Fibroblast of peridontal ligament (primary cell): ENCODE measurements at regions not wholly inside any gene's neighbourhood (a gene's known extent, or its start where the extent isn't known, plus 50 kb on each side); places are given as distances from the start of the nearest gene placed in this dataset.

Experiments
- DNase-seq: peaks from one replicate; pipeline ENCODE4 v3.0.0-alpha.2; 2010; ENCODE audit errors: extremely low read depth

DNA sequence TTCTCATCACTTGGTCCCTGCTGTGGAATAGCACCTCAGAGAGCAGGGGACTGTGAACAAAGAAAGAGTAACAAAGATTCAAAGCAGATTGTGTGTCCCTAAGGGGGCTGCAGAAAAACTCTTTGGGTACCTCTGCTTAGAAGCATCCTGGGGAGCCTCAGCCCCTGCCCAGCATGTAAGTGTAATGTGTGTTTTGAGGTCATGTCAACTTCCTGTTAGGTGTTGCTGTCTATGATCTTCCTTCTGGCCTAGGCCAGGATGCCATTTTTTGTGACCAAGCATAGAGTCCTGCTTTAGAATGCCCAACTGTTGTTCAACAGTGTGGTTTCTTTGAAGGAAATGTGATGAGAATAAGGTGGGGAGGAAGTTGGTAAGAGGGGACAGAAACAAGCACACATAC is 77.1 kb upstream of the BCL6 start:
- DNase-seq, result no peak

DNA sequence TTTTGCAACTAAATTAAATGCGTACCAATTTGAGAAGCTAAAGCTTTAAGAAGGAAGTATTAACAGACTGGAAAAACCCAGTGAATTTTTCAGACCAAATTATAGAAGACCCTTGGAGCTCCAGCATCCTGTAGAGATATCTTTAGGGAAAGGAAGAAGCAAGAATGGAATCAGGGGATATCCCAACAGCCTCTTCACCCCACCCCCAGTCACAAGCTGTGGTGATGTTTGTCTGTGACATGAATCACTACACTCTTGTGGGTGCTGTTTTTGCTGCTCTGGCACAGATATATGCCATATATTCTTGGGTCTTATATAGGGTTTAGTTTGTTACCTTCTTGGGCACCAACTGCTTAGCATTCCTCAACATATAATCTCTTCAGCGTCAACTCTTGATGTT is 78.5 kb upstream of the BCL6 start:
- DNase-seq, result no peak

DNA sequence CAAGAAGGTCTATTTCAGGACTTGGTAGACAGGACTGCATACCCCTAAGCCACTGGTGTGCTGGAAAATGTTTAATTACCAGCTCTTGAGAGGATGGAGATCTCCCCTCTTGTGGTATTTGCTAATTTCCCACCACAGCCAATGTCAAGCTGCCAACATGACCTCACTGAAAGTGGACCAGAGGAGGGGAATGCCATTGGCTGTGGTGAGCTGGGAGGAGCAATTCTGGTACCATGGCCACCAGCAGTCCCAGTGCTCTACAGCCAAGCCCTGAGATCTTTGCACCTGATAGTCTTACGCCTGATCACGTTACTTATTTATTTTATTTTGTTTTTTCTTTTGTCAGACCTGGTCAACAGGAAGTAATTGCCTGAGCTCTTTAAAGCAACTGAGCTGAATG is 82.5 kb upstream of the BCL6 start:
- no peak for DNase-seq

DNA sequence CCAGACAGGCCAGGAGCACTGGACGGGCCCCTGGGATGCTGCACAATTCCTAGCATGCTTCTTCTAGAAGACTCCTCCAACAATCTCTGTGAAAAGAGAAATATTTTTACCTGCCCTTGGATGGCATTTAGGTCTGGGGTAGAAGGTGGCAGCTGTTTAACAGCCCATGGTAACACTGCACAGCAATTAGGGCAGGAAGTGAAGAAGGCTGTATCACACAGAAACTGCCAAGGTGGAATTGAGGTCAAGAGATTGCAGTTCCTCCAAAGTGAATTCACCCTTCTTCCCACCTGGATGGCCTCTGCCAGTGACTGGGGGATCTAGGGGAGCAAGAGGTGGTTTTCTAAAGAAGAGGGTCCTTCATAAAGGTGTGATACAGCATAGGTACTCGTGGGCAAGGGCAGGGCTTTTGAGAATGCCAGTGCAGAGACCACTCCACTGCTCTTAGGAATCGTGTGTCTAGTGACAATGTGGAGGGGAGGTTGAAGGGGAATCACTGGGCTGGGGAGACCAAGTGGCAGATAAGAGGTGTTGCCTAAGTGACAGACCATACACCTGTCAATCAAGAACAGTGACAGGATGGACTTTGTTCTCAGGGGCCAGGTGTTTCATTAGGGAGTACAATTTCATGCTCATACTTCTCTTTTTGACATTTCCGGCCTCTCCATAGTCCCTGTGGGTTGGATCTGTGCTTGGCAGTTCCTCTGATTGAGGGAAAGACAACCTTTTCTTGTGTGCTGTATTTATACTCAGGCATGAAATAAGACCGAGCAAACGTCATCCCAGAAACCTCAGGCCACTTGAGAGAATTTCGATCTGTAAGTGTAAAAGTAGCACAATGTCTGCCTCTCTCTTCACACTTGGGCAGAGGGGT is 83.5 kb upstream of the BCL6 start:
- DNase-seq, result no peak

DNA sequence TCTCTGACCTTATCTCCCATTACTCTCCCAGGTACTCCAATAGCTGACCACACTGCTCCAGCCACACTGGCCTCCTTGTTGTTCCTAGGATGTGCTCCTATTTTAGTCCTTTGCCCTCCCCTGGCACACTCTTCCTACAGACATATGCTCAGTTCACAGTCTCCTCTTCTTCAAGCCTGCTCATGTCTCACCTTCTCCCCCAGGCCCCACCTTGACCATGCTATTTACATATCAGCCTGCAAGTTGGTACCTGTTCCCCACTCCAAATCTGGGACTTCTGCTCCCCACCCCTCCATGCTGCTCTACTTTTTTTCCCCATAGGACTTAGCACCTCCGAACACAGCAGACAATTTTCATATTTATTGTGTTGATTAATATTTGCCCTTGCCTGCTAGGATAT is 84.9 kb upstream of the BCL6 start:
- DNase-seq, result no peak

DNA sequence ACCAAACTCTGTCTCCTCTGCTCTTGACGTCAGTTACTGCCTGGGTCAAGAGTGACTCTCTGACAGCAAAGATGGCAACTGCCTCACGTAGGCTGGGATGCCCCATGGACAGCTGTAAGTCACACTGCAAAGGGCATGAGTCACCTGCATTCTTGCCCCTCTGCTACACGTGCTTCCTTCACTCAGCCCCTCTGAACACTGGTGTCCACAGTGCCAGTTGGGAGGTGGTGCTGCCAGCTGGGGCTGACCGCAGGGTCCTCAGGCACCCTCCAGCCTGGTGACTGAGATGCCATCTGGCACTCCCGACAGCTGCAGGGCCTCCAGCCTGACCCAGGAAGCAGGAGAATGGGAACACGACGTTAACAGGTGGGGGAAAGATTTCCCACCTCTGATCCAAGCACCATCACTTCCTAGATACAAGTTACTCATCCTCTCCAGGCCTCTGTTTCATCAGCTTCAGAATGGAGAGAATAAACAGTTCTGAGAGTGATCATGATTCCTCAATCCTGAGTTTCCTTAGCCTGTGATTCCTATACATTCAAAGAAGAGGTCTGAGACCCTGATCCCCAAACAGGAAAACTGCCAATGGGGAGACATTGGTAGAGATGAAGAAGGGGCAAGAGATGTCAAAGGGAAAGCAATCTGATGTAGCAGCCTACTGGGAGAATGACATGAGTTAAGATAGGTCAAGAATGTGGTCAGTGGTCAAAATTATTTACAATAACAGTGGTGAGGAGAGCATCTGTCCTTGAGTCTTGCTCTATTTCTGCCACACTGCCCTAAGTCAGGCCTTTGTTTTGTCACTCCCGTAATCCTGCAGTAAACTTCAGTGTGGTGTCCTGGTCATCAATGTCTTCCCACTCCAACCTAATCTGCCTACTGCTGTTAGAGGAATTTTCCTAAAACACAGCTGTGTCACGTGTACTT is 86.1 kb upstream of the BCL6 start:
- no peak for DNase-seq

DNA sequence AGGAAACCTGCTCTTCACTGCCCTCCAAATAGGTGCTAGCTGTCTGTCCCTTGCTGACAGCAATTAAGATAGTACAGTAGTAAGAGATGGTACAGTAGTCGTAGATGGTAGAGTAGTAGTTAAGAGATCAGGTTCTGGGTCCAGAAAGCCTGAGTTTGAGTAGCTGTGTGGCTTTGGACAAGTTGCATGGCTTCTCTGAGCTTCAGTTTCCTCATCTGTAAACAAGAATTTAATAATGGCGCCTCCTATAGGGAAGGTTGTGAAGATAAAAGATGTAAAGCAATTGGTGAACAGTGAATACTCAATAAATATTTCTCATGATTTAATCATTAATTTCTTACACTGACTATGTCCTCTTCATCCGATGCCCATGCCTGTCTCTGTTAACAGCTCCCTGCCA is 86.9 kb upstream of the BCL6 start:
- no peak for DNase-seq

DNA sequence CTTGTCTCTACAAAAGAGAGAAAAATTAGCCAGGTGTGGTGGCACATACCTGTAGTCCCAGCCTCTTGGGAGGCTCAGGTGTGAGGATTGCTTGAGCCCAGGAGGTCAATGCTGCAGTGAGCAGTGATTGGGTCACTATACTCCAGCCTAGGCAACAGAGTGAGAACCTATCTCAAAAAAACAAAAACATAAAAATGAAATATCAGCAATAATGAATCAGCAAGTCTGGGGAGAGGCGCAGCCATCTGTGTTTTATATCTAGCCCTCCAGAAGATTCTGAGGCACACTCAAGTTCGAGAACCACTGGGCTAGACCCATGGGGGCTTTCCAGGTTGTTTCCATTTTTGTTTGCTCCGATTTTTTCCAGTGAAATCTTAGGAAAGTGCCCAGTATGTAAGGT is 88.1 kb upstream of the BCL6 start:
- DNase-seq, result no peak

DNA sequence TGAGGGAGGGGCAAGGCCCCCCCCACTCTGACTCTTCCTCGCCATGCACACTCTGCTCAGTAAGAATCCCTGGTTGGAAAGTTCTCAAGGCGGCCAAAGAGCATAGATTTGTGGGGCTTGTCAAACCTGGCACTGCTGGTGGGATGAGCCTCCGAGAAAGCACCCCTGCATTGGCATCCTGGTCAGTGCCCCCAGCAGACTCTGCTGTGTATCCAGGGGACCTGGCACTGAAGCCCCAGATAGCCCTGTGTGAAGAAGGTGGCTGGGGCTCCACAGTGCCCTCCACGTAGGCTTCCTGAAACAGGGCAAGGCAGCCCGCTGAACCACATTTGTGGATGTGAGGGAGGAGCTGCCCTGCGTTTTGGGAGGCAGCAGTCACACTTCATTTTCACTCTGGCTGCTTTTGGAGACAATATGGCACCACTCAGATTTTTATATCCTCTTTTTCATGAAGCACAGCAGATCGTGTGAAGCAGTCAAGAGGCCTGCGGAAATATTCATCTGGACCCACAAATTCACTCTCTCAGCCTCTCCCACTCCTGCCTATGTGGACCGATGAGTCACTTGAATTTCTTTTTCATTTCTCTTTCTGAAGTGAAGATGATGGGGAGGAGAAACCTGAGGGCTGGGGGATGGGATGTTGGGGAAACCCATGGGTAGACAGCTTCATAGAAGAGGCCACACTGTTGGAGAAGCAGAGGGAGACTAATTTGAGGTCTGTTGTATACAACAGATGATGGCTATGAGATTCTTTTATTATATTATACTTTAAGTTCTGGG is 88.7 kb upstream of the BCL6 start:
- DNase-seq, result no peak

DNA sequence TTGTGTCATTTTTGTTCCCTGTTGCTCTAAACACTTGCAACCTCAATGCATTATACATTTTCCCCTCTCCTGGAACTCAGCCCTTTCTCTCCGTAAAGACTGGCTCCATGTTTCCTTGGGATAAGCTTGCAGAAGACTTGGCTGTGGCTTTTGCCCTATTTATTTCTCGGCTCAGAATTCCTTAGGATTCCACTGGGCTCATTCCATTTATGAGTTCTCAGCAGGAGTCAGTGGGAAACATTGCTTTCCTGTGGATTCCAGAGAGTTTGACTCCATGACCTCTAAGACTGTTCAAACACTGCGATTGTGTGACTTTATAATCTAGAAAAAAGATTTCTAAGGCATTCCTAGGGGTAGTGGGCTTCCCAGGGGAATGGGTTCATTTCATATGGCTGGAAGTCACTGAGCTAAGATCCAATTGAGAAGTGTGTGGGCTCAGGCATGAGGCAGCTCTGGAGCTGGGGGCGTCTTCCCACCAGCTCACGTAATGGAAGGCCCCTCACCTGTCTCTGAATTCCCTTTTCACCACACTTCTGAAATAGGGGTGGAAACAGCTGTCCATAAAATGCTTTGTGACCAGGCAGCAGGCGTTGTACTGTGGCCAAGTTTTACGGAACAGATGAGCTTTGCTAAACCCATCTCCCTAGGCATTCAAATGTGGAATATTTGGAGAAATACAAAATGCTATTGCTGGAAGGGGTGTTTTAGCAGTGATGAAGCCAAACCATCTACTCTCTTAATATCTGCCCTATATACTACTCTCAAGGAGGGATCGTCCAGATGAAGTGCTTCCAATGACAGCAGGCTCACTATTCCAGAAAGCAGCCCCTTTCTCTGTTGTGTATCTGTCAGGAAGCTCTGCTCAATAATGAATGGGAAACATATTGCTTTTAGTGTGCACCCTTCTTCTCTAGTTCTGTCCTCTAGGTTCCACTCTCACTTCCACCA is 91.8 kb upstream of the BCL6 start:
- peak; percentile 58 for DNase-seq

DNA sequence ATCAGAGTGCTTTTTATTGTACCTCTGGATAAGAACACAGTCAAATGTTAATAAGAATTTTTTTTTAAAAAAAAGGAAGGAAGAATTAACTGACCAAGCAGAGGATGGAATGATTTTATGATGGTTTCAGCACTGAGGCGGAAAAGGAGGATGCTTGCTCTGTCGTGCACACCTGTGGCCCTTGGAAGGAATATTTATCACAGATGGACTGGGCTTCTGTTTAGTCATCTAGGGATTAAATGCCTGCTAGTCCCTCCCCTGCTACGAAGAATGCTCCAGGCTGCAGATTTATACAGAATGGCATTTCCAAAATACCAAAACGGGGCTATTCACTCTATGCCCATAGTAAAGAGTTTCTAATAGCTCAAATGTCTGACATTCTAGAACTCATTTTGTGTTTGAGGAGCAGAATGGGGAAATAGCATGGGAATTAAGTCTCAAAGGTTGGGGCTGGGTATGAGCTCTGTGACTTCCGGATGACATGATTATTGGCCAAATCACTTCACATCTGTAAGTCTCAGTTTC is 92.8 kb upstream of the BCL6 start:
- DNase-seq, result no peak

DNA sequence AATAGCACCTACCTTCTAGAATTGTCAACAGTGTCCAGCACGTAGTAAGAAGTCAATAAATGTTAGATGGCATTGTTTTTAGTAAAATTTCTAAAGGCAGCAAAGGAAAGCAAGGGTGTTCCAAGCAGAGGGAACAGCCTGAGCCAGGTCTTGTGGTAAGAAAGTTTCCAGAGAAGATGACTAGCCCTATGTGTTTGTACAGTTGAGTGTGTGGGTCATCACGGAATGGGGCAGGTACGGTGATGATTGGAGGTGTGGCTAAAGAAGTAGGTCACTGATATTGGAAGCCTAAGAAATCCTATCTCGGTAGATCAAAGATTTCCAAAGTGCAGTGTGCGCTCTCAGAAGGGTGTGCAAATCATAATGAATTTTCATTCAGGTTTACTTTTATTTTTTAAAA is 94.2 kb upstream of the BCL6 start:
- DNase-seq, result no peak

DNA sequence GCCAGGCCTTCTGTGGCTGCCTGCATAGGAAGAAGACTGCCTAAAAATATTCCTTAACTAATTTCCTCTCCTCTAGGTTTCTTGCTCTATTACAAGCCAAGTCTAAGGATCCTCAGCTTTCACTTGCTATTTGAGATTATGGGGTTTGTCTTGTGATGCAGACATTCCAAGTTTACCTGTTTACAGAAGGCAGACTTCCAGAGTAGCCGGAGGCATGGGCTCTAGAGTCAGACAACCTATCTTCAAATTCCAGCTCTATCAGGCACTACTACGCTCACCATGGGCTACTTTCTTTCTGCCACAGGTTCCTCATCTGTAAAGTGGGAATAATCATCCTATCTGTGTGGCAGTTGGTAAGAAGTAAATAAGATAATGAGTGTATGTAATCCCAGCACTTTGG is 95.6 kb upstream of the BCL6 start:
- no peak for DNase-seq

DNA sequence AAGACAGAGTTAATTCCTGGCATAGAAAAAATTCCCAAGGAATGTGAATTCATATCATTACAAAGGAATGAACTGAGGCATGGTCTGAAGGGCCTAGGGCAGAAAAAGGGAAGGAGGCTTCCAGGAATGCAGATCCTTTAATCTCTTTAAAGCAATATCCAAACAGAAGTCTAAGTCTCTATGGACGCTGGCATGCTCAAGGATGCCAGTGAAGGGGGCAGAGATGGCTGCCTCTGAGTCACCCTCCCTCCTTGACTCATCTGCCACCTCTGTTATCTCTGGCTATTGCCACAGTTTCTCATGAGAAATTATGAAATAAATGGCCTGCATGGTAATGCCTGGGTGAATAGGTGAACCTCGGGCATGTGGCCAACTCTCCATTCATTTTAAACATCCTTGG is 96.3 kb upstream of the BCL6 start:
- DNase-seq, result no peak

DNA sequence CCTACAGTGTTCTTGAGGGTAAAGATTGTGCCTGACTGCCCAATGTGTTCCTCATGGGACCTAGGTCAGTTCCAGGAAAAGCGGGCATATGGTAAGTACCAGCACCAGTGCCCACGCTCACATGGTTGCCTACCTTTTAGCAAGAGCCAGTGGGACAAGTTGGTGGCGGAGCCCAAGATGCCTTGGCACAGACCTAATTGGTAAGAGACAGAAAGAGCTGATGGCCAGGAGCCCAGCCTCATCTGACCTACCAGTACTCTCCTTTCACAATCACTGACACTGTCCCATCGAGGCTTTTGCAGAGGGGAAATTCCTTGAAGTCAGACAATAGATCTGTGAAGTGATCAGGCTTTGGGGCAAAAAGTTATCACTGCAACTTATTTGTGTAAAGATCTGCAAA is 98.4 kb upstream of the BCL6 start:
- no peak for DNase-seq

DNA sequence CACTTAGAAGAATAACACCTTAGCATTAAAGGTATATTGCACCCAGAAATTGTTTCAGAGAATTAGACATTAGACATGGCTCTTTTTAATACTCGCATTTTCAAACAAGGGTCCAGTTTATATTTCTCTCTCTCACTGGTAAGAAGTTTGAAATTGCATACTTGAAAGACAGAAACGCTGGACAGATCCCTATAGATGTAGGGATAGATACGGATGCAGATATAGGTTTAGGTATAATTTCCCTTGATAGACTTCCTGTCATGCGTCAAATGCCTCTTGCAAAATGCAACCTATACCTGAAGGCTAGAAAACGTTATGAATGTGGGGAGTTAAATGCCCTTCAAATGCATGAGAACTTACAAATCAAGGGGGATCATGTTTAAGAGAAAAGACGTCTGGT is 99.4 kb upstream of the BCL6 start:
- no peak for DNase-seq

DNA sequence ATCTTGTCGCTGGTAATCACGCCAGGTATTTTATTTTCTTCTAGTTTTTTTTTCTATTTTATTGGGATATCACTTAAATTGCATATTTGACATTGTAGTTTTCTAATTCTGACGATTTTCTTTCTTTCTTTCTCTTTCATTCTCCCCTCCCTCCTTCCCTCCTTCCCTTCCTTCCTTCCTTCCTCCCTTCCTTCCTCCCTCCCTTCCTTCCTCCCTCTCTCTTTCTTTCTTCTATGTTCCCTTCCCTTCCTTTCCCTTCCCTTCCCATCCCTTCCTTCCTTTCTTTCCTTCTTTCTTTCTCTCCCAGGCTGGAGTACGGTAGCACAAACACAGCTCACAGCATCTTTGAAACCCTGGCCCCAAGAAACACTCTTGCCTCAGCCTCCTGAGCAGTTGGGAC is 100.6 kb upstream of the BCL6 start:
- DNase-seq, result no peak

DNA sequence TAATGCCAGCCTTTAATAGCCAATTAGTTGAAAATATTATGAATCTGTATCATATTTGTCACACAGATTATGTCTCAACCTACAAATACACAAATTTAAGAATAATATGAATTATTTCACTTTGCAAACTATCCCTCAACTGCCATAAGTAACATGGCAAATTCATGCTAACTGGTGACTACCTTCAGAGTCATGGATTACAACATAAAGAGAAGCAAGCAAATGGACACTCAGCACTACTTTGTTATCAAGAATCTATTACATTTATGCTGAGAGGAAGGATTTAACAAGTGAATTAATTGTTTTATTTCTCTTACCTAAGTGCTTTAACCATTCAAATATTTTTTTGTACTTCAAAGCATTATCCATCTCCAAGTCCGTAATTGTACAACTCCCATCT is 103.1 kb upstream of the BCL6 start:
- DNase-seq, result no peak

DNA sequence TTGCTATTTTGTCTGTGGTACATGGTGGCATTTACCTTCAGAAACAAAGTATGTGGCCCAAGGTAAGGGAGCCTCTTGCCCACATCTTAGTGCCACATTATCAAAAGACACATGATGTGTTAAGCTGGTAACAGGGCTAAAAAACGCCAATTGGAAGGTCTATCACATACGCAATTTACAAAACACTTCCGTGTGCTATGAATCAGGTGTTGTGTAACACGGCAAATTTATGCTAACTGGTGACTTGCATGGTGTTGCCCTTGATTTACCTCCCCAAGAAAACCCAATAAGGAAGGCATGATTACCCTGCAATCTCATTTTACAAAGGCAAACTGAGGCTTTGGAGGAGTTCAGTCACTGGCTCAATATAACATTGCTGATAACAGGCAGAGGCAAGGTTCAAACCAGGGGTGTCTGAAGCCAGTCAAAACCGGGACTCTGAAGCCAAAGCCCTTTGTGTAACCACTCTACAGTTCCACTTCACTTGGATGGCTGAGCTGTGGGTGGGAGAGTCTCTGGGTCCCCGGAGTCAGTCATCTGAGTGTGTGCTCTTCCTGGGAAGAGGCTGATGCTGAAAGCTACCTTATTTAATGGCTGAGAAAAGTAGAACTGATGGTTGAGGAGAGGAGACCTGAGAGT is 103.9 kb upstream of the BCL6 start:
- no peak for DNase-seq

DNA sequence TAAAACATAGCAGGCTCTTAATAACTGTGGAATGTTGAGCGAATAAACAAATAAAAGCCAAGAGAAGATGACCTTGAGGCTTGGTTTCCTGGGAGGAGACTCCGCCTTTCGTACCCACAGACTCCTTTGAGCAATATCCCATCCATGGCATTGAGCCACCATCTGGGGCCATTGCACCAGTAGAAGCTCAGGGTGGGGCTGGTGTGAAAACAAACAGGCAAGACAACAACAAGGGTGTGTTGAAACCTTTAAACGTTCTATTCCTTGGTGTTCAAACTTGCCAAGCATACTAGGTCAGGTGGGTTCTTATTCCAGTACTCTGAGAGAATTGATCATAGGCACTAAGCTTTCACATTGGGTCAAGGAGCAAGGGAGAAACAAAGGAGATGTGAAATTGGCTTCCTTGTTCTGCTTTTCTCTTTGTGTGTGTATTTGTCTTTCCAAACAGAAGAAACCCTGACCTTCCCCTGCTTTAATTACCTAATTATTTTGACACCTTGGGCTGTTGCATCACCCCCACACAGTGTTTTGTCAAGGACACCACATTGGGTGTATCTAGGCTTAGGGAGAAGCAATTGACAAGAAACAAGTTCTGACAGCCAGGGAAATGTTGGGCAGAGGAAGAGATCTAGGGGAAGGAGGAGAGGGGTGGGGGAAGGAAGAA is 105.1 kb upstream of the BCL6 start:
- DNase-seq, result no peak
